ENCODE measurements at regions not wholly inside any gene's neighbourhood (a gene's known extent, or its start where the extent isn't known, plus 50 kb on each side); places are given as distances from the start of the nearest gene placed in this dataset.

DNA sequence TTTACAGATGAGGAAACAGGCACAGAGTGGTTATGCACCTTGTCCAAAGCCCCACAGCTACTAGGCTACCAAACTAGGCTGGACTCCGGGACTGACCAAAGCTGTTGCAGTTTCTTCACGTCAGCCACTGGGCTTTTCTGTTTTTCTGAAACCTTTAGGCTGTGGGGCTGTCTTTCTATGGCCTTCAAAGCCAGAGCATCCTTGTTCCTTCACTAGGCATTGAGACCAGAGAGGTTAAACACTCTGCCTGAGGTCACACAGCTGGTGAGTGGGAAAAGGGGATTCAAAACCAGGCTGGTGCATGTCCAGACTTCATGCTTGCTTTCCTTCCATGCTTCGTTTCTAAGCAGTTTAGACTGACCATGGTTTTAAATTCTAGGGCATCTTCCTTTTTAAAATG, 97.5 kb upstream of the KCNG1 start:
- peaks cover 17% of the 10 kb centered on the region for H3K4me1 ChIP-seq (ENCODE audit: control insufficient read depth, low read depth, low read length)
- no peak overlapping the region for H3K27ac ChIP-seq (ENCODE audit: low read length)
- no peaks in the 10 kb centered on the region for H3K36me3 ChIP-seq (ENCODE audit: control insufficient read depth, low read depth, low read length)
- no peaks in the 10 kb centered on the region for H3K9me3 ChIP-seq (ENCODE audit: control insufficient read depth, low read depth, low read length)
- no peak overlapping the region for H3K4me3 ChIP-seq (ENCODE audit: low read length)
- no peak overlapping the region for H3K9ac ChIP-seq (ENCODE audit: low read length)
- H3K27me3 ChIP-seq (ENCODE audit: control insufficient read depth, insufficient read depth, low read length), result no peaks in the 10 kb centered on the region

DNA sequence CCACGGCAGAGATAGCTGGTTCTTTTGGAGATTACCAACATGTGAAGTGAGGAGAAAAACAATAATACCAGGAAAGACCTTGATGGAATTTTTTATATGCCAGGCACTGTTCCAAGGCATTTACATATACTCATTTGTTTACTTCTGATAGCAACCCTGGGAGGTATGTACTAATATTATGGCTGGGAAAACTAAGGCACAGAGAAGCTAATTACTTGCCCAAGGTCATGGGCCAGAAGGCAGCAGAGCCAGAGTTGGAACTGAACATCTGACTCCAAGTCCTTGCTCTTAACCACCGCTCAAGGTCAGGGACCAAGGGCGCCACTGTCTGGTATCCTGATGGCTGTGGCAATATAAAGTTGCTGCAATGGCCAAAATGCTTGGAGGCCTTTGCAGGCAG, 97.0 kb upstream of the KCNG1 start:
- no peaks in the 10 kb centered on the region for H3K36me3 ChIP-seq (ENCODE audit: control insufficient read depth, low read depth, low read length)
- H3K27me3 ChIP-seq (ENCODE audit: control insufficient read depth, insufficient read depth, low read length), result no peaks in the 10 kb centered on the region
- peaks cover 17% of the 10 kb centered on the region for H3K4me1 ChIP-seq (ENCODE audit: control insufficient read depth, low read depth, low read length)
- H3K27ac ChIP-seq (ENCODE audit: low read length), result no peak overlapping the region
- H3K4me3 ChIP-seq (ENCODE audit: low read length), result no peak overlapping the region
- H3K9me3 ChIP-seq (ENCODE audit: control insufficient read depth, low read depth, low read length), result no peaks in the 10 kb centered on the region
- H3K9ac ChIP-seq (ENCODE audit: low read length), result no peak overlapping the region

DNA sequence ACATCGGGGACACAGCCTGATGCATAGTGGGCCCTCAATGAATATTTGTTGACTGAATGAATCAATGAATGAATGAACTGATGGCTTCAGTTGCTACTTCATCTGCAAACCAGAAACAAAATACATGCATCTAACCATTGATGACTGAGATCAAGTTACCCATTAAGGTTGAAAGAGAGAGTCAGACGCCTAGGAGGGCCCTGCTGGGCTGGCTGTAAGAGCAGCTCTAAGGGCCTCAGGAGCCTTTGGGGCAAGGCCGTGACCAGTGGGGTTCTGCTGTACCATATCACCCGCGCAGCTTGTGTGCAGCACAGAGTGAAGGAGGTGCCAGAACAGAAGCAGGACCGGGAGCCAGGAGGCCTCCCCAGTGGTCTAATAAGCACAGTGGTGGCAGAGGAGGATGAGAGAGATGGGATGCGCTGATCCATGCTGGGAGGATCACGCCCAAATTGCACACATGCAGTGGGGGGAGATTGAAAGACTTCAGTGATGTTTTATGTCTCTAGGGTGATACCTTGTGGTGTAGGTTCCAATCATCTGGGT, 96.1 kb upstream of the KCNG1 start:
- Histone ChIP-seq H3K27me3 (ENCODE audit: control insufficient read depth, insufficient read depth, low read length) (no peaks in the 10 kb centered on the region), H3K9ac (ENCODE audit: low read length) (no peak overlapping the region)

DNA sequence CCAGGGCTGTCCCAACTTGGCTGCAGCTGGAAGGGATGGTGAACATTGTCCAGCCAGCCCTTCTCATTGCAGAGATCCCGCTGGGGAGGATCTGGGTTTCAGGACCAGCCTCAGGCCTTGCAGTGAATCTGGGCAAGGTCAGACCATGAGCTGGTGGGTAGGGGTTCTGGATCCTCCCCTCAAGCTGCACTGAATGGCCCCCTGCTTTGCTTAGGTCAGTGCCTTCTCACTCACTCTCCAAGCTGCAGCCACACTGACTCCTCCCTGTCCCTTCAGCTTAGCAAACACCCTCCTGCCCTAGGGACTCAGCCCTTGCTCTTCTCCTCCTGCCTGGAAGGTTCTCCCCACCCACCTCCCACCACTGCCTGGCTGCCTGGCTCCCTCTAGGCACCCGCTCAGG, 95.3 kb upstream of the KCNG1 start:
- Histone ChIP-seq H3K27ac (ENCODE audit: low read length) (no peak overlapping the region), H3K4me3 (ENCODE audit: low read length) (no peak overlapping the region), H3K9me3 (ENCODE audit: control insufficient read depth, low read depth, low read length) (no peaks in the 10 kb centered on the region), H3K9ac (ENCODE audit: low read length) (no peak overlapping the region), H3K27me3 (ENCODE audit: control insufficient read depth, insufficient read depth, low read length) (no peaks in the 10 kb centered on the region), H3K4me1 (ENCODE audit: control insufficient read depth, low read depth, low read length) (peaks cover 17% of the 10 kb centered on the region), H3K36me3 (ENCODE audit: control insufficient read depth, low read depth, low read length) (no peaks in the 10 kb centered on the region)

More for the DNA sequence above, 96.1 kb upstream of the KCNG1 start:
- Histone ChIP-seq H3K4me1 (ENCODE audit: control insufficient read depth, low read depth, low read length) (peaks cover 17% of the 10 kb centered on the region), H3K27ac (ENCODE audit: low read length) (no peak overlapping the region), H3K4me3 (ENCODE audit: low read length) (no peak overlapping the region), H3K36me3 (ENCODE audit: control insufficient read depth, low read depth, low read length) (no peaks in the 10 kb centered on the region), H3K9me3 (ENCODE audit: control insufficient read depth, low read depth, low read length) (no peaks in the 10 kb centered on the region)

DNA sequence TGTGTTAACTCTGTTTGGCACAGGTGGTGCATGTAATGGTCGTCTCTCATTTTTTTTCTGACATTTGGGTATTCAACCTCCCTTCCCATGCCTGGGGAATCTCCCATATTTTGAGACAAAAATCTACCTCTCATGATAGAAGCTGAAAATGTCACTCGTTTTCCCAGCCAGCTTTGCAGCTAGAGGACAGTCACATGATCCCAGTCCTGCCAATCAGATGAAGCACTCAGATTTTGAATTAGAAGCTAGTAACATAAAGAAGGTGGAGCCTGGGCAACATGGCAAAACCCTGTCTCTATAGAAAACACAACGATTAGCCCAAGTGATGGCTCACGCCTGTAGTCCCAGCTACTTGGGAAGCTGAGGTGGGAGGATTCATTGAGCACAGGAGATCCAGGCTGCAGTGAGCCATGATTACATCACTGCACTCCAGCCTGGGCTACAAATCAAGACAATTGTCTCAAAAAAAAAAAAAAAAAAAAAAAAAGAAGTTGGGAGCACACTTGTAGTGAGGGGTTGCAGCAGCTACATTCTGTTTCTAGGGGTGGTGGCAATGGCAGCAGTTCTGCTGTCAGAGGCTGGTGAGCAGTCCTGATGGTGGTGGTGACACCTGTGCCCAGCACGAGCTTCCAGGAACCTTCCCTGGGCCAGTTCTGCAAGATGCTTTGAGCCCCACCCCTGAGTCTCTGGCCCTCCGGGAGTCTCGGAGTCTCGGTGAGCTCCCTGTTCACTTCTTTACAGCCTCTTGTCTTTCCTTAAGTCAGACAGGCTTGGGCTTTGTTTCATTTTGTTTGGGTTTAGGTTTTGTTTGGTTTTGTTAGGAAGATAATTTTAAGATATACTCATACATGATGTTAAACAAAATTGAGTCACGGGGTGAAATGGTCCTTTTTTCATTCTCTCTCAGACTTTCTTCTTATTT, 94.1 kb upstream of the KCNG1 start:
- Histone ChIP-seq H3K4me3 (ENCODE audit: low read length) (no peak overlapping the region), H3K9ac (ENCODE audit: low read length) (no peak overlapping the region), H3K9me3 (ENCODE audit: control insufficient read depth, low read depth, low read length) (no peaks in the 10 kb centered on the region), H3K27ac (ENCODE audit: low read length) (no peak overlapping the region), H3K36me3 (ENCODE audit: control insufficient read depth, low read depth, low read length) (no peaks in the 10 kb centered on the region), H3K4me1 (ENCODE audit: control insufficient read depth, low read depth, low read length) (peaks cover 12% of the 10 kb centered on the region), H3K27me3 (ENCODE audit: control insufficient read depth, insufficient read depth, low read length) (no peaks in the 10 kb centered on the region)

DNA sequence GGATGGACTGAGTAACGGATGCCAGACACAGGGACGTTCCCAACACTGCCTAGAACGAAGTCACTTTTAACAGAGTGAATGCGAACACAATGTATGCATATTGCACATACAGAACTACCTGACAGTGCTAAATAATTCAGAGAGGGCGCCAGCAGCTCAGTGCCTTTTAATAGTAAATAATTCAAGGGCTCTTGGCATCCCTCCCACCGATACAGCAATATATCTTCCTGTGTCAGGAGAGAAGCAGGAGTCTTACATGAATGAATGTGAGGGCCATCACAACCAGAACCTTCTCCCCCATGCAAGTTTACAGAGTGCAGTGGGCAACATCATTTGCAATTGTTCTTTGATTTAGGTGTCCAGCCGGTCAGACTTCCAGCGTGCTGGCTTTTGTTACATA, 88.4 kb upstream of the KCNG1 start:
- H3K27ac ChIP-seq (ENCODE audit: low read length), result no peak overlapping the region
- no peaks in the 10 kb centered on the region for H3K27me3 ChIP-seq (ENCODE audit: control insufficient read depth, insufficient read depth, low read length)
- no peaks in the 10 kb centered on the region for H3K36me3 ChIP-seq (ENCODE audit: control insufficient read depth, low read depth, low read length)
- H3K9me3 ChIP-seq (ENCODE audit: control insufficient read depth, low read depth, low read length), result no peaks in the 10 kb centered on the region
- no peak overlapping the region for H3K4me3 ChIP-seq (ENCODE audit: low read length)
- H3K9ac ChIP-seq (ENCODE audit: low read length), result no peak overlapping the region
- H3K4me1 ChIP-seq (ENCODE audit: control insufficient read depth, low read depth, low read length), result no peaks in the 10 kb centered on the region

DNA sequence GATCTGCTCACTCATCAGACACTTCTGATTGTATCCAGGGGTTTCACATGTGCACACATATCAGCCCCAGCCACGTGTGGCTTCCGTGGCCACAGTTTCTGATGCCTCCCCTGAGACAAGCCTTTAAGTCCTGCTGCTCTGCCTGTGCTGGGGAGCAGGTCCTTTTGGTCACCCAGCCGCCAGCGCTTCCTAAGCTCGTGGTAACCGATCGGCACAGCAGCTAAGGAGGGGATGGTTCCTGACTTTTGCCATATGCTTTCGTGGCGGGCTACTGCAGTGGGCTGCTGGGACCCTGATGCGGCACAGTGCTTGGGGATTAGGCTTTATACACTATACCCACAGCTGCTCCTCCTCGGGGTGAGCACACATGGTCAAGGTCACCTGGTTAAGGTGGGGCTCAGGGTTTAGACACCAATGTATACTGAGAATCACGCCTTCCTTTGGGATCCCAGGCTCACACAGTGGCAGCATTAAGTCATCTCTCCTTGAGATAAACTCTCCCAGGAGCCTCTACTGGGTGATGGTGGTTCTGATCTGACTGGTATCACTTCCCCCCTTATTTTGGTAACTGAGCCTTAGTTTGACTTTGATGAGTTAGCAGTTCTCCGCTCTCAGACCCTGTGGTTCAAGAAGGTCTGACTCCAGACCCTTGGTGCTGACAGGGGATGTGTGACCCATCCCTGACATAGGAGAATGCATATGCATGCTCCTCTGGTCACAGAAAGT, 85.9 kb upstream of the KCNG1 start:
- Histone ChIP-seq H3K9me3 (ENCODE audit: control insufficient read depth, low read depth, low read length) (no peaks in the 10 kb centered on the region), H3K4me3 (ENCODE audit: low read length) (no peak overlapping the region), H3K27me3 (ENCODE audit: control insufficient read depth, insufficient read depth, low read length) (no peaks in the 10 kb centered on the region), H3K27ac (ENCODE audit: low read length) (no peak overlapping the region), H3K9ac (ENCODE audit: low read length) (no peak overlapping the region), H3K36me3 (ENCODE audit: control insufficient read depth, low read depth, low read length) (no peaks in the 10 kb centered on the region), H3K4me1 (ENCODE audit: control insufficient read depth, low read depth, low read length) (no peaks in the 10 kb centered on the region)

DNA sequence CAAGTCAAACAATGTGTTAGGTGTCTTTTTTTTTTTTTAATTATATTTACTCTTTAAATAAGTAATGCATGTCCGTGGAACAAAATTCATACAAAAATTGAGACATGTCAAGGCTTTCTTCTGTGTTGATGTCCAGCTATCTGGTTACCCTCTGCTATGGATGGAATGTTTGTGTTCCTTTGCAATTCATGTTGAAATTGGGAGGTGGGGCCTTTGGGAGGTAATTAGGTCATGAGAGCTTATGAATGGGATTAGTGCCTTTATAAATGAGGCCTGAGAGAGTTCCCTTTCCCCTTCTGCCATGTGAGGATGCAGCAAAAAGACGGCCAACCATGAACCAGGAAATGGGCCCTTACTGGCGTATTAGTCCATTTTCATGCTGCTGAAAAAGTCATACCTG, 83.1 kb upstream of the KCNG1 start:
- no peaks in the 10 kb centered on the region for H3K27me3 ChIP-seq (ENCODE audit: control insufficient read depth, insufficient read depth, low read length)

DNA sequence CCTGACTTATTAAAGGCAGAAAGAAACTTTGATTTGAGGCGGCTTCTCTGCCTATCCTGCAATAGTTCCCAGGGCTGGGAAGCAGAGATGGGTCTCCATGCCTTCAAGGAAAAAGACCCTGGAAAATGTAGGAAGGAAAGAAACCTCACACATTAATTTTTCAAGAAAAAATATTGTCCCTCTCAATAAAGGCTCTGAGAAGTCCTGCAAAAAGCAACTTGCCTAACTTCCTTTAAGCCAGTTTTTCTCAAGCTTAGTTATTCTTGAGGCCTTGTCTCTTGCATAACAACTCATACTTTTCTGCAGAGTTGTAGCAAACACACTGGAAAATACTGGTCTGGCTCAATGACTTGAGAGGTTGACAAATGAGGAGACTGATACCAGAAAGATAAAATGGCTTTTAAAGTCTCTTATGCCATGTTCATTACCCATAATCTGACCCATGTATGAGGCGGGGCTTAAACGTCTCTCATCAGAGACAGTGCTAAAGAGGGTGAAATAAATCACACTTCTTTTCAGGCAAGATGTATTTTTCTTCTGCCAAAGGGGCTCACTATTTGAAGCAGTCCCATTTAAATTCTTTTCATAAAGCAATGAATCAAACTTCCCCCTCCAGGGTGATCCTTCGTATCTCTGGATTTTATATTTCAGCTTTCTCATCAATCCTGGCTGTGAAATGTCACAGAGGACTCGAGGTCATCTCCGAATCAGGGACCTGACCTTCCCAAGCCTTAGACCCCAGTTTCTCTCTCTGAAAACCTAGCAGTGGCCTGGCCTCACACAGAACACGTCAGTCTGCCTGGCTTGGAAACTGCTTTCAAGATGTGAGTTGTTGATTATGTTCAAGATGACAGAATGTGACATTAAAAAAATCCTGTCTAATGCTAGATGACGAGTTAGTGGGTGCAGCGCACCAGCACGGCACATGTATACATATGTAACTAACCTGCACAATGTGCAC, 82.3 kb upstream of the KCNG1 start:
- no peak overlapping the region for H3K9ac ChIP-seq (ENCODE audit: low read length)
- no peaks in the 10 kb centered on the region for H3K36me3 ChIP-seq (ENCODE audit: control insufficient read depth, low read depth, low read length)
- no peaks in the 10 kb centered on the region for H3K4me1 ChIP-seq (ENCODE audit: control insufficient read depth, low read depth, low read length)
- H3K27ac ChIP-seq (ENCODE audit: low read length), result no peak overlapping the region
- no peak overlapping the region for H3K4me3 ChIP-seq (ENCODE audit: low read length)
- H3K9me3 ChIP-seq (ENCODE audit: control insufficient read depth, low read depth, low read length), result no peaks in the 10 kb centered on the region
- no peaks in the 10 kb centered on the region for H3K27me3 ChIP-seq (ENCODE audit: control insufficient read depth, insufficient read depth, low read length)

More for the DNA sequence above, 83.1 kb upstream of the KCNG1 start:
- Histone ChIP-seq H3K9me3 (ENCODE audit: control insufficient read depth, low read depth, low read length) (no peaks in the 10 kb centered on the region), H3K27ac (ENCODE audit: low read length) (no peak overlapping the region), H3K4me3 (ENCODE audit: low read length) (no peak overlapping the region), H3K36me3 (ENCODE audit: control insufficient read depth, low read depth, low read length) (no peaks in the 10 kb centered on the region), H3K4me1 (ENCODE audit: control insufficient read depth, low read depth, low read length) (no peaks in the 10 kb centered on the region), H3K9ac (ENCODE audit: low read length) (no peak overlapping the region)

DNA sequence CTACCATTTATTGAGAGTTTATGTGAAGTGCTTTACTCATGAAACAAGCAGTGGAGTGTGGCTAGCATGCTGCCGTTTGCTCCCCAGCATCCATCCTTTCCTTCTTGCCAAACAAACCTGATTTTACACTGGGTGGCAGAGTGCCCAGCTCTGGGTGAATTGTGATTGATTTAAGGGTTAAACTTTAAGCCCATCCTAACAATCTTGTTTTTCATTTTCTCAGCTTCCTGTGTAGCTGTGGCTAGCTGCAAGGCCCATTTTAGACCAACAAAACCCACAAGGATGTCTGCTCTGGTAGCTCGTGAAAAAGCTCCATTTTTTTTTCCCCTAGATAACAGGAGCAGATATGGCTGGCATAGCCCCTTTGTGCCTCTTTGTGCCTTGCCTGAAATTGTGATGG, 77.7 kb upstream of the KCNG1 start:
- Histone ChIP-seq H3K27me3 (ENCODE audit: control insufficient read depth, insufficient read depth, low read length) (no peaks in the 10 kb centered on the region), H3K36me3 (ENCODE audit: control insufficient read depth, low read depth, low read length) (no peaks in the 10 kb centered on the region), H3K9me3 (ENCODE audit: control insufficient read depth, low read depth, low read length) (no peaks in the 10 kb centered on the region), H3K27ac (ENCODE audit: low read length) (no peak overlapping the region), H3K4me1 (ENCODE audit: control insufficient read depth, low read depth, low read length) (no peaks in the 10 kb centered on the region), H3K9ac (ENCODE audit: low read length) (no peak overlapping the region), H3K4me3 (ENCODE audit: low read length) (no peak overlapping the region)

DNA sequence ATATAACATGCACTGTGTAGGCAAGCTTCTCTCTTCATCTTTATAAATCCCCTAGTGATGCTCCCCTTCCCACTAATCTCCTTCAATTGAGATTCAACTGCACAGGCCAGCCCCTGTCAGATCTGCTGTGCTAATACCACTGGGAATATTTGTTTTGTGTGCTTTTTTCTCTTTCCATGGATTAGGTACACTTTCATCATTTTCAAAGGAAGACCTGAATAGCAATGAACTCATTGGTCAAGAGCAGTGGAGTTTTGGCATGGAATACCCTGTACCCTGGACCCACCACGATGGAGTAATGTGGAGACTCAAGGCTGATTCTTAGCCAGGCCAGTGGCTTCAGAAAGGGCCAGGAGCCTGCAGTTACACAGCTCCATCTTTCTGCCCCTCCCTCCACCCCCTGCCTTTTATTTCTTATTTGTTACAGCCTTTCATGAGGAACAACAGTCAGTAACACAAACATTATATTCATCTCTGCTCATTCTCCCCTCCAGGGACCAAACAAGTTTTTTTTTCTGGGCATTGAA, 75.4 kb upstream of the KCNG1 start:
- Histone ChIP-seq H3K4me1 (ENCODE audit: control insufficient read depth, low read depth, low read length) (peaks cover under 1% of the 10 kb centered on the region), H3K4me3 (ENCODE audit: low read length) (no peak overlapping the region), H3K27me3 (ENCODE audit: control insufficient read depth, insufficient read depth, low read length) (no peaks in the 10 kb centered on the region), H3K36me3 (ENCODE audit: control insufficient read depth, low read depth, low read length) (no peaks in the 10 kb centered on the region), H3K9me3 (ENCODE audit: control insufficient read depth, low read depth, low read length) (no peaks in the 10 kb centered on the region), H3K9ac (ENCODE audit: low read length) (no peak overlapping the region), H3K27ac (ENCODE audit: low read length) (no peak overlapping the region)
